Esophagus (tissue), 2 donors: ENCODE measurements at regions not wholly inside any gene's neighbourhood (a gene's known extent, or its start where the extent isn't known, plus 50 kb on each side); places are given as distances from the start of the nearest gene placed in this dataset.
"Not testable (repeated sequence)": the region's sequence is repeated elsewhere in the genome, so short reads cannot be mapped to it uniquely, and the experiment has no call there.

Experiments used
- H3K27ac ChIP-seq, 2 donors: one replicate each; pipeline ENCODE4 v1.5.1; 2013; ENCODE audit warnings: low read depth in 2 of 2, mild to moderate bottlenecking in 2 of 2, inconsistent platforms in 1 of 2, low read length in 1 of 2, moderate library complexity in 1 of 2
- H3K27me3 ChIP-seq, 2 donors: one replicate each; pipeline ENCODE4 v1.6.1; 2013; ENCODE audit warnings: low read length in 2 of 2, control low read depth in 1 of 2, mild to moderate bottlenecking in 1 of 2; ENCODE audit not compliant: insufficient read depth in 2 of 2, control insufficient read depth in 1 of 2
- H3K36me3 ChIP-seq, 2 donors: one replicate each; pipeline ENCODE4 v1.6.1; 2013; ENCODE audit warnings: low read length in 1 of 2; ENCODE audit not compliant: control insufficient read depth in 2 of 2, insufficient read depth in 2 of 2
- H3K4me1 ChIP-seq, 2 donors: one replicate each; pipeline ENCODE4 v1.6.1; 2013; ENCODE audit warnings: low read length in 1 of 2; ENCODE audit not compliant: control insufficient read depth in 2 of 2, insufficient read depth in 2 of 2
- H3K4me3 ChIP-seq, 2 donors: one replicate each; pipeline ENCODE4 v1.5.1; 2013; ENCODE audit warnings: low read length in 2 of 2, mild to moderate bottlenecking in 2 of 2, low read depth in 1 of 2, moderate library complexity in 1 of 2
- H3K9me3 ChIP-seq, 2 donors: one replicate each; pipeline ENCODE4 v1.6.1; 2013; ENCODE audit warnings: mild to moderate bottlenecking in 2 of 2, low read depth in 1 of 2, low read length in 1 of 2, moderate library complexity in 1 of 2; ENCODE audit not compliant: control insufficient read depth in 2 of 2, insufficient read depth in 1 of 2
- WGBS, 2 donors: extraction: QIAGEN DNeasy Blood & Tissue Kit; methylation state at CpG; one replicate each; pipeline ENCODE4 v1.1.7; 2013; 5-methylcytosine and 5-hydroxymethylcytosine counted together
- donor health status: healthy with polysubstance abuse.
- donor health status: Bipolar disorder and iron deficiency.

DNA sequence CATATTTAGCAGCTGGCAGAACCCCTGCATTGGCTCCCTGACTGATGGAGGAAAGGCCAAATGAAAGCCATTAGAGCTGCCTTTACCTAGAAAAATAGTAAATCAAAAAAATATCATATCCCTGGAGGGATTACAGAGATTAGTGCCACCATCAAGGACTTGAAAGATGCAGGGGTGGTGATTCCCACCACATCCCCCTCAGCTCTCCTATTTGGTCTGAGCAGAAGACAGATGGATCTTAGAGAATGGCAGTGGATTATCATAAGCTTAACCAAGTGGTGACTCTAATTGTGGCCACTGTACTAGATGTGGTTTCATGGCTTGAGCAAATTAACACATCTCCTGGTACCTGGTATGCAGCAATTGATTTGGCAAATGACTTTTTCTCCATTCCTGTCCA, 114.9 kb upstream of the RMP24 start:
- not testable (repeated sequence) for H3K9me3 ChIP-seq, H3K4me3 ChIP-seq, H3K27me3 ChIP-seq, H3K36me3 ChIP-seq, H3K4me1 ChIP-seq, H3K27ac ChIP-seq

DNA sequence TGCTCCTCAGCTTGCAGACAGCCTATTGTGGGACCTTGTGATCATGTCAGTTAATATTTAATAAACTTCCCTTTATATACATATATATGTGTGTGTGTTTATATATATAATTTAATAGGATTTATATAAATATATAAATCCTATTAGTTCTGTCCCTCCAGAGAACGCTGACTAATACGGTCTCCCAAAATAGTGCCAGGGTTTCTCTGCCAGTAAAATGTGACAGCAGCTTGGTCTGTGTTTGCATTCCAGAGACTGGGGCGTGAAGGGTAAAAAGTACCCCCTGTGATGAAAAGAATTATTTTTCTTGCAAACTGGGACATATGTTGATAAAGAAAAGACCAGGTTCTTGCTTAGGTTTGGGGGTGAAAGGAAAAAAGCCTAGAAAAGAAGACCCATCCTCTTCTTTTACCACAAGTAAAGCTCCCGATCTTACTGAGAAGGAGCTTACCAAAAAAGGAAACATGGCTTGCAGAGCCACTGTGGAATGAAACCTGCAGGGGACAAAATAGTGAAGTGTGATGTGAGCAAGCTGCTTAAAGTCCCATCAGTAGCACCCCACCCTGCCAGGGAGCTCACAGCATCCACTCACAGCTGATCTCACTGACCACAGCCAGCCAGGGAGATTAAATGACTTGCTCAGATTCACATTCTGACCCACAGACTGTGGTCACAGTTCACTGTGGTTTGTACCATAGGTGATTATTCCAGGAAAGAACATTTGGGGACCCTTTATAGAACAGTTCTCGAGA, 110.9 kb upstream of the RMP24 start:
- Histone ChIP-seq H3K27ac (peak overlapping the region in 1 of 2 donors; percentile 9), H3K36me3 (no peaks in the 10 kb centered on the region), H3K27me3 (no peaks in the 10 kb centered on the region), H3K9me3 (no peaks in the 10 kb centered on the region), H3K4me3 (no peak overlapping the region), H3K4me1 (no peaks in the 10 kb centered on the region)
- 44 to 52% methylated on average over 5 of the region's 5 CpGs for WGBS, 2 donors

DNA sequence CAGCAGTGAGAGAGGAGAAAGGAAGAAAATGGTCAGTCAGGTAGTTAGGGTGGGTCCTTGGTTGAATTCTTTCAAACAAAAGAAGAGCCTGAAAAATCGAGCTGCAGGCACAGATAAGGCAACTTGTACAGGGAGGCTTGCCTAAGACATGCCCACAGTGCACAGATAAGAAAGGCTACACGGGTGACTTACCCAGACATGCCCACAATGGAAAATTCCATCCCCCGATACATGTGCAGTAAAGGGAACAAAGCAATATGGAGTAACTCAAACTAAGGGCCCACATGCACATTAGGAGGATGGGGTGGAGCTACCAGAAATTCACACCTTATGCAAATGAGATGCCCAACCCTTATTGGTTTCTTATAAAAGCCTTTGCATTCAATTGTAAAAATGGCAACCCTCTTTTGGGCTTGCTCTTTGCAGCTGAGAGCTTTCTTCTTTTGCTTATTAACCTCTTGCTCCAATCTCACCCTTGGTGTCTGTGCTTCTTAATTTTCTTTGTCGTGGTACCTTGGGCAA, 110.3 kb upstream of the RMP24 start:
- Histone ChIP-seq H3K27me3 (no peaks in the 10 kb centered on the region), H3K27ac (no peak overlapping the region), H3K9me3 (no peaks in the 10 kb centered on the region), H3K36me3 (no peaks in the 10 kb centered on the region), H3K4me1 (no peaks in the 10 kb centered on the region), H3K4me3 (no peak overlapping the region)
- 48 to 50% methylated on average over 4 of the region's 4 CpGs for WGBS, 2 donors

DNA sequence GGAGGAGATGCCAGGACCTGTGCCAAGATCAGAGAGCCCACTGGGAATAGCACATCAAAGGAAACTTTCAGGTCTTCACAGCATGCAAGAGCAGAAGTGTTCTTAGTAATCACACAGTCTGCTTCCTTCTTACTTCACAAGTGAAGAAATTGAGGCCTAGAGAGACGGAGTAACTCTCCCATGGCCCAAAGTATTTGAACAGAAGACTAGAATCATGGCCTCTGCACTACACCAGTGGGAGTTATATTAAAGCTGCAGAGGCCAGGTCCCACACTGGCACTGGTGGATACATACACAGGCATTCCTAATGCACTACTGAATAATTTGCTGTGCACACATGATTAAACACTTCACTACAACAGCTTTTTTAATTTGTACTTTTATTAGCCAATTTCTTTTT, 107.6 kb upstream of the RMP24 start:
- WGBS, 2 donors, result 58 to 76% methylated on average over 1 of the region's 1 CpG

DNA sequence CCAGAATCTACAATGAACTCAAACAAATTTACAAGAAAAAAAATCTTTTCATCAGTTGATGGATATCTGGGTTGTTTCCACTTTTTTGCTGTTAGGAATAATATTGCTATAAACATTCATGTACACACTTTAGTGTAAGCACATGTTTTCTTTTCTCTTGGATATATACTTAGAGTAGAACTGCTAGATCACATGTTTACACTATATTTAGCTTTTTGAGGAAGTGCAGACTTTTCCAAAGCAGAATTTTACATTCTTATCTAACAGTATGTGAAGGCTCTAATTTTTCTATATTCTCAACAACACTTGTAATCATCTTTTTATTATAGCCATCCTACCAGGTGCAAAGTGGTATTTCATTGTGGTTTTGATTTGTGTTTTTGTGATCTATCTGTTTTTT, 103.6 kb upstream of the RMP24 start:
- H3K27ac ChIP-seq, result no peak overlapping the region
- H3K4me3 ChIP-seq, result no peak overlapping the region
- no peaks in the 10 kb centered on the region for H3K9me3 ChIP-seq
- H3K36me3 ChIP-seq, result no peaks in the 10 kb centered on the region
- no peaks in the 10 kb centered on the region for H3K4me1 ChIP-seq
- H3K27me3 ChIP-seq, result no peaks in the 10 kb centered on the region

More for the DNA sequence above, 107.6 kb upstream of the RMP24 start:
- Histone ChIP-seq H3K27me3 (no peaks in the 10 kb centered on the region), H3K4me1 (no peaks in the 10 kb centered on the region), H3K36me3 (no peaks in the 10 kb centered on the region), H3K27ac (no peak overlapping the region), H3K4me3 (no peak overlapping the region), H3K9me3 (no peaks in the 10 kb centered on the region)

DNA sequence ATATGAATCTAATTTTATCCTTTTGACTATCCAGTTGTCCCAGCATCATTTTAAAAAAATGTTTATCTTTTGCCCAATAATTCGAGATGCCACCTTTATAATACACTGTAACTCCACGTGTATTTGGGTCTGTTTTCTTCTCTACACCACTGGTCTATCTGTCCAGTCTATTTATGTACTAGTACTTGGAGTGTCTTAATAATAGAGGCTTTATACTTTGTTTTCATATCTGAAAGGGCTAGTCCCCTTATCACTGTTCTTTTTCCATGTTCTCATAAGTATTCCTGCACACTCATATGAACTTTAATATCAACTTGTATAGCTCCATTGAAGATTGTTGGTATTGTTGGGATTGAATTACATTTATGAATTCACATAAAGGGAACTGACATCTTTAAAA, 101.1 kb upstream of the RMP24 start:
- Histone ChIP-seq H3K4me3 (no peak overlapping the region), H3K4me1 (no peaks in the 10 kb centered on the region), H3K9me3 (no peaks in the 10 kb centered on the region), H3K27me3 (no peaks in the 10 kb centered on the region), H3K27ac (no peak overlapping the region), H3K36me3 (no peaks in the 10 kb centered on the region)
- WGBS, 2 donors, result 74 to 82% methylated on average over 2 of the region's 2 CpGs

DNA sequence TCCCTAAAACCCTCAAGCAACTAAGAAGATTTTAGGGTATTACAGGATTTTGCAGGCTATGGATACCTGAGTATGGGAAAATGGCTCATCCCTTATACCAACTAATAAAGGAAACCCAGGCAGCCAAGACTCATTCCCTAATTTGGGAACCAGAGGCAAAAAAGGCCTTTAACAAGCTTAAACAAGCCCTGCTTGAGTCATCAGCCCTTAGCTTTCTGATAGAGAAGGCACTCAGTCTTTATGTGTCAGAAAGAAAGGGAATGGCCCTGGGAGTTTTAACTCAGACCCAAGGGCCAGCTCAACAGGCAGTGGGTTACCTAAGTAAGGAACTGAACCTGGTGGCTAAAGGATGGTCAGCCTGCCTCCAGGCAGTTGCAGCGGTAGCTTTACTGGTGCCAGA, 96.9 kb upstream of the RMP24 start:
- Histone ChIP-seq H3K4me3 (no peak overlapping the region), H3K27me3 (no peaks in the 10 kb centered on the region), H3K36me3 (no peaks in the 10 kb centered on the region), H3K4me1 (no peaks in the 10 kb centered on the region), H3K27ac (no peak overlapping the region), H3K9me3 (no peaks in the 10 kb centered on the region)
- WGBS, 2 donors, result 48 to 76% methylated on average over 1 of the region's 1 CpG

DNA sequence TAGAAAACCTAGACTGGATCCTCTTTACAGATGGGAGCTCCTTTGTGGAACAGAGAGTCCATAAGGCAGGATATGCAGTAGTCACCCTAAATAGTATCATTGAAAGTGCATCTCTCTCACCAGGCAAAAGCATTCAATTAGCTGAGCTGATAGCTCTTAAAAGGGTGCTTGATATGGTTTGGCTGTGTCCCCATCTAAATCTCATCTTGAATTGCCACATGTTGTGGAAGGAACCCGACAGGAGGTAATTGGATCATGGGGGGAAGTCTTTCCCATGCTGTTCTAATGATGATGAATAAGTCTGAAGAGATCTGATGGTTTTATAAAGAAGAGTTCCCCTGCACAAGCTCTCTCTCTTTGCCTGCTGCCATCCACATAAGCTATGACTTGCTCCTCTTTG, 96.2 kb upstream of the RMP24 start:
- 44 to 79% methylated on average over 1 of the region's 1 CpG for WGBS, 2 donors
- Histone ChIP-seq H3K36me3 (no peaks in the 10 kb centered on the region), H3K4me3 (no peak overlapping the region)

DNA sequence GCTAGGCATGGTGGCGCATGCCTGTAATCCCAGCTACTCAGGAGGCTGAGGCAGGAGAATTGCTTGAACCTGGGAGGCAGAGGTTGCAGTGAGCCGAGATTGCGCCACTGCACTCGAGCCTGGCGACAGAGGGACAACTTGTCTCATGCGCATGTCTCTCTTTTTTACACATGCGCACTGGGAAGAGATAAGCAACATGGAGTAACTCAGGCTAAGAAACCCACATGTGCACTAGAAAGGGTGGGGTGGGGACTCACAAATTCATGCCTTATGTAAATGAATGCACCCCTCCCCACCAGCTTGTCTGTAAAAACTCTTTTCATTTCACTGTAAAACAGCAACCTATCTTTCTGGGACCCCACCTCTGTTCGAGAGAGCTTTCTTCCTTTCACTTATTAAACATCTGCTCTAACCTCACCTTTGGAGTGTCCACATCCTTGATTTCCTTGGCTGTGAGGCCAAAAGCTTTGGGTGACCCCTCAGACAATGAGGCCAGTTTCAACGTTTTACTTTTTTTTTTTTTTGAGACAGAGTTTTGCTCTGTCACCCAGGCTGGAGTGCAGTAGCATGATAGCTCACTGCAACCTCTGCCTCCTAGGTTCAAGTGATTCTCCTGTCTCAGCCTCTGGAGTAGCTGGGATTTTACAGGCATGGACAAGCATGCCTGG, 91.6 kb upstream of the RMP24 start:
- no peaks in the 10 kb centered on the region for H3K27me3 ChIP-seq
- WGBS, 2 donors, result 85 to 87% methylated on average over 9 of the region's 9 CpGs

More for the DNA sequence above, 96.2 kb upstream of the RMP24 start:
- H3K27ac ChIP-seq, result no peak overlapping the region
- no peaks in the 10 kb centered on the region for H3K4me1 ChIP-seq
- H3K9me3 ChIP-seq, result no peaks in the 10 kb centered on the region
- no peaks in the 10 kb centered on the region for H3K27me3 ChIP-seq

DNA sequence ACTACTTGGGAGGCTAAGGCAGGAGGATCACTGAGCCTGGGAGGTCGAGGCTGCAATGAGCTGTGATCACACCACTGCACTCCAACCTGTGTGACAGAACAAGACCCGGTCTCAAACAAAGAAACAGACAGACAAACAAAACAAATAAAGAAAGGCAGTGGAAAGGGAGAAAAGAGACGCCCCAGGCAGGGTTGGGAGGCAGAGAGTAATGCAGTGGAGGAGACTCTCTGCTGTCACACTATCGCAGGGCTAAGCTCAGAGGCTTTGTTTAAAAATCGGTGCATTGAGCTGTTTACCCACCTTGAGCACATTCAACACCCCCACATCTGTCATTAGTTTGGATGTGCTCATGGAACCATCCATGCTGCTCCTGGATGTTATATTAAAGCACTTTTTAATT, 84.2 kb upstream of the RMP24 start:
- H3K9me3 ChIP-seq, result no peaks in the 10 kb centered on the region
- no peaks in the 10 kb centered on the region for H3K36me3 ChIP-seq
- H3K4me1 ChIP-seq, result no peaks in the 10 kb centered on the region
- H3K27me3 ChIP-seq, result no peaks in the 10 kb centered on the region
- no peak overlapping the region for H3K27ac ChIP-seq
- 27 to 39% methylated on average over 5 of the region's 5 CpGs for WGBS, 2 donors
- H3K4me3 ChIP-seq, result no peak overlapping the region

More for the DNA sequence above, 91.6 kb upstream of the RMP24 start:
- no peaks in the 10 kb centered on the region for H3K4me1 ChIP-seq
- H3K36me3 ChIP-seq, result no peaks in the 10 kb centered on the region
- no peaks in the 10 kb centered on the region for H3K9me3 ChIP-seq
- H3K27ac ChIP-seq, result no peak overlapping the region
- H3K4me3 ChIP-seq, result no peak overlapping the region
